ENCODE measurements at regions not wholly inside any gene's neighbourhood (a gene's known extent, or its start where the extent isn't known, plus 50 kb on each side); places are given as distances from the start of the nearest gene placed in this dataset.
A peak's percentile ranks its signal among the peaks of the same experiment; 100 is the strongest.

DNA sequence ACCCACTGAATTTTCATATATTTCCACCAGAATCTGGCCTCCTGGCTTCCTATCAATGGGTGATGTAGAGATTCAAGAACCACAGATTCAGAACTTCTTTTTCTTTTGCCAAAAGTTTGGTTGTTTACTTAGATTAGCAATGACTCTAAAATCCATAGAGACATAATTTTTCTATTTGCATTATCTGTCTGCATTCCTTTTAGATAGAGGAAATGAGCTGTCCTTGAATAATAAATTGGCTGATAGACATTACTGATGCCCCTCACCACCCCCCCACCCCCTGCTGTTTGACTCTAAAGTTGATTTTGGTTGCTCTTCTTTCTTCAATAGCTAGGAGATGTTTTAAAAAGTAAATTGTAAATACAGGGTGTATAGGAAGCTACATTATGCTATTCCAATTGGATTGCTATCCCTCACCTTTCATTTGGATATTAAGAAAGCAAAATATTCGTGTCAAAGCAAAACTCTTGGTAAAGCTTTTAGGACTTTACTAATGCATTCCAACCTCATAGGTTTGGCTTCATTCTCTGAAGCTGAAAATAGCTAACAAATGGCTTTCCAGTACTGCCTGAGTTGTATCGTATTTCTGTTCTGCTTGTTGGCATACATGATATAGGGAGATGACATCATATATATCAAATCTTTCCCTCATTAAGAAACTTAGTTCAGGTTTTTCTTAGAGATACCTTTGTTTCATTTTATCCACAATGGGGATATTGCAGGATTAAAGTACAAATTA, 606.0 kb downstream of the ARL4A start:
- no peak for DNase-seq (ENCODE audit: low spot score)

DNA sequence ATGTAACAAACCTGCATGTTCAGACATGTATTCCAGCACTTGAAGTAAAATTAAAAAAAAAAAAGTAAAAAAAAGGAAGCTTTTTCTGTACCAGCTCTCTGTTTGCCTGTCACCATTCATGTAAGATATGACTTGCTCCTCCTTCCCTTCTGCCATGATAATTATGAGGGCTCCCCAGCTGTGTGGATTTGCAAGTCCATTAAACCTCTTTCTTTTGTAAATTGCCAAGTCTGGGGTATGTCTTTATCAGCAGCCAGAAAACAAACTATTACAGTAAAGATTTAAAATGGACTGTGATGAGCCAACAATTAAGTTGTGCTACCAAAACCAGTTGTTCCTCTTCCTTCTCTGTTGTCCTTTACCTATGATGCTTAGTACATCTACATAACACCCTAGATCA, 619.6 kb downstream of the ARL4A start:
- DNase-seq (ENCODE audit: low spot score) = no peak

DNA sequence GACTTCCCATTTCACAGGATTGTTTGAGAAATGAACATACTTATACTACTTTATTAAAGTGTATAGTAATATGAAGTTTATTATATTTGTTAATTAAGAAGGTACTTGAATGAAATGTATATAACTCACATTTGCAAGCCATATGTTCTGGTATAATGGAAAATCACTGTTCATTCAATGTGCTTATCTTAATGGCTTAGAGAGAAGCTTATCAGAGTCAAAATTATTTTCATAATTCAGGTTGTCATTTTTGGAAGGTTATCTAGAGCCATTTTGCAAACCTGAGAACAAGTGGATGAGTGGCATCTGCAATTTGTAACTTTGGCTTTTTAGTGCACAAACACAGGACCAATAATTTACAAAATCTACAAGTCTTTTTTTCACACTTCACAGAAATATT, 621.0 kb downstream of the ARL4A start:
- DNase-seq (ENCODE audit: low spot score) = no peak

GRCh38 chr7:13309535-13309934, 622.1 kb downstream of the ARL4A start:
- DNase-seq (ENCODE audit: low spot score) = no peak

DNA sequence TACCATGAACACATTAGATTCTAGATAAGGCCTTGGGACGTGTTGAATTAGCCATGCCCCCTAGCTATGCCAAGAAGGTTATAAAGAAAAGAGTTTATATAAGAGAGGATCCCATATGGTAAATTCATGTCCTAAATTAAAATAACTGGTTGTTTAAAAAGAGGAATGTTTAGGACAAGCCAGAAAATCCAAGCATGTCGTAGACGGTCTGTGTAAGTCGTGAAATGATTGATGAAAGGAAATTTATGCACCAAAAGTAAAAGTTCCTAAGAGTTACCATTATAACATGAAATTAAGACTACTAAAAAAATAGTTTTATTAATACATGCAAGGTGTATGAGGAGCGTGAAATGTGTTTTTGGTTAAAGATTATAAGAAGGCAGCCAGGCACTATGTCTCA, 624.9 kb downstream of the ARL4A start:
- peak; percentile 20 for DNase-seq (ENCODE audit: low spot score)

DNA sequence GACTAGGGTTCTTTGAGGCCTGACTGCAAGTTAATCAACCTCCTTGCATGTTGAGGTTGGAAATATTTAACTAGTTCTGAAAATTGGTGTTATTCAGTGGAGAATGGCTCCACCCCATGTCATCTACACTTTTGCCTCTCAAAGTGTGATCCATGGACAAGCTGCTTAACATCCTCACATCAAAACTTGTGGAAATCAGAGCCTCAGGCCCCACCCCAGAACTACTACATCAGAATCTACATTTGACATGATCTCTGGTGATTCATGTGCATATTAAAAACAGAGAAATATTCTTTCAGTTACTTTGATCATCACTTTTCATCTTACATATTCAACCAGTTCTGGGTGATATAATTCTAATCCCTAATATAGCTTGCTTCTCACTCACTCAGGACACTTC, 632.9 kb downstream of the ARL4A start:
- no peak for DNase-seq (ENCODE audit: low spot score)

DNA sequence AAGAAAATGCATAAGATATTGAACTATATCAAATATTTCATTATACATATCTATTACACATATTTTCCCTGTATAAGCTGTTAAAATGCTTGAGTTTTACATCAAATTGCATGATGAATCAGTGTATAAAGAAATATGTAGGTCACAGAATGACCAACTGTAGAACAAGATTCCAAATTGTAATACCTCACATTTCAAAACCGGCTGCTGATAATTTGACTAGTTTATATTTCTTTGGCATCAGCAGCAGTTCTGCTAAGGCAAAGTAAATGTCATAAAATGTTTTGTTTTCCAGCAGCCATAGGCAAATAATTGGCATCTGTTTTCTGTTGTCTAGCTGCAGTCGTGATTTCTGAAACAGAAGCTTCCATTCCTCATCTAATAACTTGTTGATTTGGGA, 633.9 kb downstream of the ARL4A start:
- DNase-seq (ENCODE audit: low spot score) = no peak

GRCh38 chr7:13322126-13322525, 634.7 kb downstream of the ARL4A start:
- DNase-seq (ENCODE audit: low spot score) = no peak

GRCh38 chr7:13327669-13328068, 640.2 kb downstream of the ARL4A start:
- DNase-seq (ENCODE audit: low spot score) = no peak

DNA sequence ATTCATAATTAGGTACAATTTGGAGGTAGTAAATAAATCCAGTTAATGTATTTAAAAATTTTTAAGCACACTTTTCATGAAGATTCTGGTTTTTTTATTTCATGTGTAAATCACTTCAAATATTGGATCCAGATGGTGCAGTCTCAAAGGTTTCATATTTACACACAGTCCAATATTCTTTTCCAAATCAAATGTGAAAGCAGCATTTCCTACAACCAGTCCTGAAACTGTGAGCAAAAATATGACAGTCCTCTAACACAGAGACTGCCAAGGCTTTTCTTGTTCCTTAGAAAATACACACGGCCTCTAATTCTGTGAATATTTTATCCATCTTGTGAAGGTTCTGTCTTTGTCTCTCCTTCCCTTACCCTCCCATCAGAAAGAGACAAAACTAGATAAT, 645.9 kb downstream of the ARL4A start:
- DNase-seq (ENCODE audit: low spot score) = no peak

- DNase-seq (ENCODE audit: low spot score) = no peak
These were observed 648.8 kb downstream of the ARL4A start for GRCh38 chr7:13336227-13336626.

- no peak for DNase-seq (ENCODE audit: low spot score)
These were observed 636.8 kb downstream of the ETV1 start for GRCh38 chr7:13352677-13353076.

- no peak for DNase-seq (ENCODE audit: low spot score)
These were observed 629.8 kb downstream of the ETV1 start for GRCh38 chr7:13359656-13360055.

DNA sequence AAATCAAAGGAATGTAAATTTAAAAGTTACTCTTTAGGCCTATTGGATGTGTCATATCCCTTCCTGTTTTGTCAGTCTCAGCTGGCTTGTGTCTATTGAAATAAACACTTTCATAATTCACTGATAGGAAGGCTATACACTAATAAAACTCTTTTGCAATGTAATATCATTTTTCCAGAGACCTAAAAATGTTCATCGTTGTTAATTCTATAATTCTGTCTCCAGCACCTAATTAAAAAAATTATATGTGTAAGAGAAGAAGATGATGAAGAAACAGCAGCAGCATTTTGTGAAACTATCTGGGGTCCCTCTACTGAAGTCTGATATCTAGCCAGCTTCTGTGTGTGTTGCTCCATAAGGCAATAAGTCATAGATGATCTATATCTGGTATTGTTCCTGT, 602.7 kb downstream of the ETV1 start:
- no peak for DNase-seq (ENCODE audit: low spot score)

DNA sequence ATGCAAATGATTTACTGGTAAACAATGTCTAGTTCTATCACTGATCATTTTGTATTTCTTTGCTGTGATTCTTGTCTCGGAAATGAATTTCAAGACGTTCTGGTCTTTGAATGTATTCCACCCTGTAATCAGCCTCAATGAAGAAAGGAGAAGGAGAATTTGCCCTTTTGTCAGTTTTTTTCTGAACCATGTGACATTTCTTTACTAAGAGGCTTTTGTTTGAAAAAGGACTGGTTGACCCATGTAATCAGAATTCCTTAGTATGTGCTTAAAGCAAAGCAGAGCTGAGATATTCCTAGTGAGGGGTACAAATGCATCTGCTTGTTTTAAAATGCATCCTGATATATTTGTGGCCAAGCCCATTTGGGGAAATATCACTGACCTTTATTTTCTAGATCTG, 581.6 kb downstream of the ETV1 start:
- DNase-seq (ENCODE audit: low spot score) = no peak

- peak; percentile 22 for DNase-seq (ENCODE audit: low spot score)
These were observed 578.3 kb downstream of the ETV1 start for GRCh38 chr7:13411151-13411550.

DNA sequence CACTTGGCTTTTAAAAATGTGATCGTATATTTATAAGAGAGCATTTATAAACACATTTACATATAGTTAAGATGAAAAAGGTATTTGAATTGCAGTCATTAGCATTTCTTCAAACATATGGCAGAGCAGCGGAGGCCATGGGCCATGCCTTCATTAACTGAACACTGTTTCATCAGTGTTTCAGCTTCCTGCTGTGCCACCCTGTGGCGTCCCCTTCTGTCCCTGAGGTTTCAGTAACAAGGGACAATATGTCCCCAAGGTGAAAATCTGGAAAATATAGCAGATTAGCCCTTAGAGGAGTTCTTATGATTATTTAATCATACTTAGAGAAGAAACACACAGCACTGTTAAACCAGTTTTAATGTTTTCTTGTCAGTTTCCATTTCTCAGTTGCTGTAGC, 577.8 kb downstream of the ETV1 start:
- no peak for DNase-seq (ENCODE audit: low spot score)

DNA sequence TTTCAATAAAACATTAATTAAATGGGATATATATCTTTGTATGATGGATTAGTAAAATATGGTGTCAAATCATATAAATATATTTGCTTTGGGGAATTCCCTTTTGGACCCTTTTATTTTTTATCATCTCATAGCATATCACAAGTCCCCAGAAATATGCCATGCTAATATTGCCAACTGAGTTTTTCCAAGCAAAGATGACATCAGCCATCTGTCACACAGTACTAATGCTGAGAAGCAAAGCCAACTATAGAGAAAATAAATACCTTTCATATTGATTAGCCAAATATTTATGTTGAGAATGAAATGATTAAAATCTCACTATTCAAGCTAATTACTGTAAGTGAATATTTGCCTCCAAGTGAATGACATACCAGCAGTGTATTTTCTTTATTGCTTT, 575.3 kb downstream of the ETV1 start:
- no peak for DNase-seq (ENCODE audit: low spot score)

DNA sequence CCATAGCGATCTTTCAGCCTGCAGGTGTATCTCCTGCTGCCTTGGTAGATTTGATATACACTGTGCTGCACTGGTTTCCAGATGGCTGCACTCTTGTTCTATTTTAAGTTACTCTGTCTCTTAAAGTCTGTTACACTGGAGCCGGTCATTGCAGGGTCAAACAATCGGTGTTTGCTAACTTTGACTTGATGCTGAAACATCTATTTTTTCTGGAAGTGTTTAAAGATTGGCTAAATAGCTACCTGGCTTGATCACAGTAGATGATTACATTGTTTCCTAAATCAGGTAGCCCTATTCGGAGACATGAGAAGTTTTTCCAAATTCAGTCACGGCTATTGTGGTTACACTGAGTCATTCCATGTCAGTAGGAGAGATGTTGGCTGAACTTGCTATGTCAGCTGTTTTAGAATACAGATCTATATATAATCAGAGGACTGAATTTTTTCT, 574.8 kb downstream of the ETV1 start:
- peak; percentile 48 for DNase-seq (ENCODE audit: low spot score)

DNA sequence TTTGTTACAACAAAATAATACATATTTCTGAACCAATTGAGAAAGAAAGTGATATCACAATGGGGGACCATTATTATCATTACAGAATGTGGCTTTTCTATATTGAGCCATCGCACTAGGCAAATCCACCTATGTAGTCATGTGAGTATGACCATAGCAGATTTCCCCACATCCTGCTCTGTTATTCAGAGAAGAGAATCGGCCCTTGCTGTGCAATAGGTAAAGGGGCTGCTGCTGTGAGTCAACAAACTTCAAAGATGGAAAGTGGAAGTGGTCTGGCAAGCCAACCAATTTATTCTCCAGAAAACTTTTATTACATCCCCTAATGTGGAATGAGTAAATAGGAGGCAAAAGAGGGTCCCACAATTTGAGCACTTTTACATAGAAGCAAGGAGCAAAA, 573.4 kb downstream of the ETV1 start:
- DNase-seq (ENCODE audit: low spot score) = peak; percentile 19

GRCh38 chr7:13416544-13416943, 572.9 kb downstream of the ETV1 start:
- no peak for DNase-seq (ENCODE audit: low spot score)

- DNase-seq (ENCODE audit: low spot score) = no peak
These were observed 568.7 kb downstream of the ETV1 start for GRCh38 chr7:13420726-13421125.

- DNase-seq (ENCODE audit: low spot score) = no peak
These were observed 567.7 kb downstream of the ETV1 start for GRCh38 chr7:13421776-13422175.

DNA sequence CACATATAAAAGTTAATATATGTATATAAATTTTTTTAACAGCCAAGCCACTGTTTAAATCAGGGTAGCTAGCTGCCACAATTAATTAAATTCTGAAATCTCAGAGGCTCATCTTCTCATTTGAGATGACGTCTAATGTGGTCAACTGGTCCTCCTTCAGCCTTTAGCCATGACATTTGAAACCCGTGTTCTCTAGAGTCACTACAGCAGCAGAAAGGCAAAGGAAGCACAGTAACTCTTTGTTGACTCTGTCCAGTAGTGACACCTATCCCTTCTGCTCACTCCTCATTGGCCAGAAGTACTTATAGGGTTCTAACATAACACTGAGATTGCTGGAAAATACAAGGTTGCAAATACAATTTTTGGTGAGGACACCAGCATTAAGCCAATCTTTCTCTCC, 555.5 kb downstream of the ETV1 start:
- no peak for DNase-seq (ENCODE audit: low spot score)

GRCh38 chr7:13442226-13442625, 547.2 kb downstream of the ETV1 start:
- no peak for DNase-seq (ENCODE audit: low spot score)
